Posterior cingulate gyrus (tissue), 11 donors: ENCODE measurements at regions not wholly inside any gene's neighbourhood (a gene's known extent, or its start where the extent isn't known, plus 50 kb on each side); places are given as distances from the start of the nearest gene placed in this dataset.
A peak's percentile ranks its signal among the peaks of the same experiment; 100 is the strongest.

Experiments
- DNase-seq, 10 donors: peaks; one replicate each; pipeline versions ENCODE4 v3.0.0 to v3.0.0-alpha.2; 2020 to 2021; ENCODE audit warnings: mixed read lengths in 3 of 10
- intact Hi-C: fragments of 100-400 bp; cut with DNase I; formaldehyde crosslinking; loops from one replicate; pipeline ENCODE4 v1.15.1; 2023

DNA sequence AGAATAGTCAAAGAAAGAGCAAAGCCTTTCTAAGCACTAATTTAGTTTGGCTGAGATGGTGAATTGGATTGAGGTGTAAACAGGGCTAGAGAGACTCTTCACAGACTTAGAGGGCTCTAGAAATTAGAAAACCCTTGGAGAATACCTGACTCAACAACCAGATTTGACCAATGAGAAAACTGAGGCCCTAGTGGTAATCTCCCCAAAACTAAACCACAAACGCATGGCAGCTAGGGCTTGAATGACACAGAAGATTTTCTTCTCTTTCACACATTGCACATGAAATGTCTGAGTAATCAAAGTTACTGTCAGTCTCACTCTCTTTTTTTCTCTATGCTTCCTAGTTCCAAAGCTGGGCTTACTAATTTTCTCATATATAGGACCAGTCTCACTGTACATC, 314.5 kb upstream of the KCNJ16 start:
- intact Hi-C loops: no loop called here
- DNase-seq: no peak

DNA sequence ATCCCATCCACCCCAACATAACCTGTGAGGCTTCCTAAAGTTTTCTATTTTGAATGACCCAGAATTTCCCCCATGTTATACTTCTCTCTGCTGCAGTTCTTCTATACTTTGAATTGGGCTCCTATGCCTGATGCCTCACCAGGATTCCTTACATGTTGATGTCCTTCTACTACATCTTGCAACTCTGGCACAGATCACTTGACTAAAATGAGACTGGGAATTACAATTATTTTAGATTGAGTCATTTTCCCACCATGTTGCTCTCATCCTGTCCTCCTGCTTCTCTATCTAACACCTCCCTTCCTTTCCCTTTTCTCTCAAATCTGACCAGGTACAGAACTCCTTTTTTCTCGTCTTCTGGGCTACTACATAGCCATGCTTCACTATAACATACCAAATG, 314.0 kb upstream of the KCNJ16 start:
- intact Hi-C loops: no loop called here

DNA sequence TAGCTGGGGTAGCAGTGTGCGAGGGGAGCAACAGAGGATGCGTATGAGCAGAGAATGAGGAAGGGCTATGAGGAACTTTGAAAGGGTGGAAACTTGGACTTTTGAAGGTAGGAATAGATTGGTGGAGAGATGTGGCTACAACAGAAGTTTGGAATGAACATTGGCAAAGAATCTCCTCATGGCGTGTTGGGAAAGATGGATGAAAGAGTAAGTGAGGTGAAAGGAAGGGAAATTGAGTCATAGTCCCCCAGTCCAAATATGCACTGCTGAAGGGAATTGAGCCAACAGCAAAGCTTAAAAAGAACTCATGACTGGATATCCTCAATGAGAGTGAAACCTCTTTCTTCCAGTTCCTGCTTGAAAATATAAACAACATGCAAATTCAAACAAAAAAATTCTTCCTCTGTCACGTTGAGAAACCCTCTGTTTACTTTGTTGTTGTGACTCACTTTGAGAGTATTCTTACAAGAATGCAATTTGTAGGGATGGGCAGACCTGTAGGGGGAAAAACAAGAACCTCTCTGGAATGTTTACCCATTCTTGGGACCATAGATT, 313.2 kb upstream of the KCNJ16 start:
- intact Hi-C loops: no loop called here
- no peak for DNase-seq

More for the DNA sequence above, 314.0 kb upstream of the KCNJ16 start:
- no peak for DNase-seq

DNA sequence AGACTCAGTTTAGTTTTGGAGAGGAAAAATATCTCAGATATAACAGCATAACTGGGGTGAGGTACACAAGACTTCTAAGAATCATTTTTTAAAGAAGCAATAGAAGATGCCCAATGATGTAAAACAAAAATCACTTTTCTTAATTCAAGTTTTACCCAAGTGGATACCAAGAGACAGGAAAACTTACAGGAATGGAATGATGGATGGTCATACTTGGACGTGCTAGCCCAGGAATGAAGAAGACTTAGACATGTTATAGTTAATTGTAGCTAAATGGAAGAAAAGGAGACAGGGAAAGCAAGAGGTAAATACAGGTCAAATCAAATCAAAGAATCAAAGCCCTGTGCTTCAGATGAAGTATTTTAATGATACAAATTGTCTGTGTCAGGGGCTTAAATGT, 312.7 kb upstream of the KCNJ16 start:
- DNase-seq: no peak
- intact Hi-C loops: no loop called here

DNA sequence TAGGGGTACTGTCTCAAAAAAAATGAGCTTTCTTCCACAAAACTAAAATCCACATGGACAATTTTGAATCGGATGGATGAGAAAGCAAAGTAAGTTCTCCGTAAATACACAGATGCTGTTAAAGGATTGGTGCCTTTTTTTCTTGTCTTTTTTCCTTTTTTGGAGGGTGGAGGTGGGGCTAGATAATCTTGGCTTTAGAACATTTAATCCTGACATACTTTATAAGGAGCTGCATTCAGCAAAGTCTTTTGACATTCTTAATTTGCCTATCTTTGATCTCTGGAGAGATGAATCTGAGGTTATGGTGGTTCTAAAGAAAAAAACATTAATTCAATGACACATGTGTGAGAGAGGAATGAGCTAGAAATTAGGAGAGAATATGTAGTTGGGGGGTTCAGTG, 312.3 kb upstream of the KCNJ16 start:
- intact Hi-C loops: no loop called here
- DNase-seq: no peak

DNA sequence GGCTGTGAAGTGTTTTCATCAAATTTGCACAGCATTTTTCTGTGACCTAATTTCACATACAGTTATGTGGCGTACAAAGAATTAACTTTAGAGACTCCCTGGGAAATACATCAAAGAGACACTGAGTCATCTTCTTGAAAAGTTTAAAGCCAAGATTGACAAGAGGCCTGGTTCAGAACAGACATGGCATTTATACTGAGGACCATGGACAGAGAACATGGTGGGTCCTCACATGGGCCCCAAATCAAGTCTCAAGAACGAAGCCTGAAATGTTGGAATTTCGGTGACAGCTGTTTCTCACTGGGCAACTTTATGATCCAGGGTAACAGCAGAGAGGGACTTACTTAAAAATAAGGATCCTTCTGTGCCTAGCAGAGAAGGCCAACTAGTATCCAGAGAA, 311.5 kb upstream of the KCNJ16 start:
- intact Hi-C loops: no loop called here
- DNase-seq: no peak

DNA sequence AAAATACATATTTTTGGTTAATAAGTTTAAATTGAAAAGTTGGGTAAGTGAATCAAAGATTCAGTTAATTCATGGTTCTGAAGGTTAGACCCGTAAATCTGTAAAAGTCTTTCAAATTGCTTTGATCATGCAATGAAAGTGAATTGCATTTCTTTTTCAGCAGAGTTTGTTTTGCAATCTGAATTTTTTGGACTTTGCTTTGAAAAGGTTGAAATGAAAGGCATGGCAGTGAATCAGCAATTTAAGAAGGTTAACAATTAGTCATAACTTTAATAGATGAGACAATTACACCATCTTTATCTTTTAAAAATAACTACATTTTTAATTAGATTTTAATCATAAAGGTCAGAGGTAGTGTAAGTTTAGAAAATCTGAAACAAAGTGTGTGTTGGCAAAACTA, 310.9 kb upstream of the KCNJ16 start:
- DNase-seq: no peak
- intact Hi-C loops: no loop called here

DNA sequence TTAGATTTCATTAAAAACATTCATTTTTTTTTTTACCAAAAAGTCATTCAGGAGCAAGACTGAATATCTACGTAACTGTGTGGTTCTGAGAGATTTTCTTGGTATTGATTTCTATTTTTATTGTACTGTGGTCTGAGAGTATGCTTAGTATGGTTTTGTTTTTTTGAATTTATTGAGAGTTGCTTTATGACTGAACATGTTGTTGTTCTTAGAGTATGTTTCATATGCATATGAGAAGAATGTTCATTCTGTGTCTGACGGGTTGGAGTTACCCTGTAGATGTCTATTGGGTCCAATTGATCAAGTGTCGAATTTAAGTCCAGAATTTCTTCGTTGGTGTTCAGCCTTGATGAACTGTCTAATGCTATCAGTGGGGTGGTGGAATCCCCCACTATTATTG, 306.0 kb upstream of the KCNJ16 start:
- intact Hi-C loops: no loop called here
- no peak for DNase-seq

DNA sequence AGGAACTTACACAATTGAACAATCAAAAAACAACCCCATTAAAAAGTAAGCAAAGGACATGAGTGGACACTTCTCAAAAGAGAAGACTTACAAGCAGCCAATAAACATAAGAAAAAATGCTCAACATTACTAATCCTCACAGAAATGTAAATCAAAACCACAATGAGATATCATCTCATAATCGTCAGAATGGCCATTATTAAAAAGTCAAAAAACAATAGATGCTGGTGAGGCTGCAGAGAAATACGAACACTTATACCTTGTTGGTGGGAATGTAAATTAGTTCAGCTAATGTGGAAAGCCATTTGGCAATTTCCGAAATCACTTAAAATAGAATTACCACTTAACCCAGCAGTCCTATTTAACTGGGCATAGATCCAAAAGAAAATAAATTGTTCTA, 301.9 kb upstream of the KCNJ16 start:
- DNase-seq: no peak
- intact Hi-C loops: no loop called here

DNA sequence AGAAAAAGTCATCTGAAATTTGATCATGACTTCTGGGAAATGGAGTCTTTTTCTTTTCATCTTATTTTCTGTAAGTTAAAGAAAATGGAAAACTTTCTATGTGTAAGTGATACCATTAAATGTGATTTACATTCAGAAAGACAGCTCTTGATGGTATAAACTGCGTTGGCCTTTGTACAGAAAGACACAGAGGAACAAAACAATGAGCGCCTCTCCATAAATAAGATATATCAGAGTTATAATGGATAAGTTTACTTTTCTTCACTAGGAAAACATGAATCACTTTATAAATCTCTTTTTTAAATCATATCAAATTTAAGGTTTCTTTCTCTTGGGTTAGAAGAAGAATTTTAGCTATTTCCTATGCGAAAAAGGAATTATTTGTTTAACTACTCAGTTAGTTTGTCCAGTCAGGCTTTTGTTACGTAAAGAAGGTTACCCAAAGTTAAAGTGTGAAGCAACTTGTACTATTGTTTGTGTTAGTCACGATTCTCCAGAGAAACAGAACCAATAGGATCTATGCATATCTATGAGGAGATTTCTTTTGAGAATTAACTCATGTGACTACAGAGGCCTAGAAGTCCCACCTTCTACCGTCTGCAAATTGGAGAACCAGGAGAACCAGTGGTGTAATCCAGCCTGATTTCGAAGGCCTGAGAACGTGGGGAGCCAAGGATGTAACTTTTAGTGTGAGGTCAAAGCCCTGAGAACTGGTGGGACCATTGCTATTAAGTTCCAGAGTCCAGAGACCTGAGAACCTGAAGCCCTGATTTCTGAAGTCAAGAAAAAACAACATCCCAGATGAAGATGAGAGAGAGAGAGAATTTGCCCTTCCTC, 295.4 kb upstream of the KCNJ16 start:
- DNase-seq: no peak
- intact Hi-C loops: no loop called here

DNA sequence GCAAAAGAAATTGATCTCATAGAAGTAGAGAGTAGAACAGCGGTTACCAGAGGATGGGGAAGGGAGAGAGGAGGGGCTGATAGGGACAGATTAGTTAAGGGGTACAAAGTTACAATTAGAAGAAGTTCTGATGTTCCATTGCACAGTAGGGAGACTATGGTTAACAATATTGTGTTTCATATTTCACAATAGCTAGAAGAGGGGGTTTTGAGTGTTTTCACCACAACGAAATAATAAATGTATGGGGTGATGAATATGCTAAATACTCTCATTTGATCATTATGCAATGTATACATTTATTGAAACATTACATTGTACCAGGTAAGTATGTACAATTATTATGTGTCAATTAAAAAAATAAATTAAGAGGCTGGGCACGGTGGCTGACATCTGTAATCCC, 291.2 kb upstream of the KCNJ16 start:
- intact Hi-C loops: no loop called here
- DNase-seq: no peak

DNA sequence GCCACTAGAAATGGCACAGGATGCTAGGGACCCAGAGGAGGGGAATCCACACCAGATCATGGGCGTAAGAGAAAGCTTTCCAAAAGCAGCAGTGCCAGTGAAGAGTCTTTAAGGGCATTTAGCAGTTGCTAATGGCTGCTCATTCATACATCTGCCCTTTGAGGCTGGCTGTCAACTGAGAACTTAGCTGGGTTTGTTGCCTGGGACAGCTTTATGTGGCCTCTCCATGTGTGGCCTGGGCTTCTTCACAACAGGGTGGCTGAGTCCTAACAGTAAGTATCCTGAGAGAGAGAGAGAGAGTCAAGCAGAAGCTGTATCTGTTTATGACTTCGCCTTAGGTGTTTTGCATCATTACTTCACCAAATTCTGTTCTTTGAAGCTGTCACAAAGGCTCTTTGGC, 286.1 kb upstream of the KCNJ16 start:
- intact Hi-C loops: no loop called here
- no peak for DNase-seq

DNA sequence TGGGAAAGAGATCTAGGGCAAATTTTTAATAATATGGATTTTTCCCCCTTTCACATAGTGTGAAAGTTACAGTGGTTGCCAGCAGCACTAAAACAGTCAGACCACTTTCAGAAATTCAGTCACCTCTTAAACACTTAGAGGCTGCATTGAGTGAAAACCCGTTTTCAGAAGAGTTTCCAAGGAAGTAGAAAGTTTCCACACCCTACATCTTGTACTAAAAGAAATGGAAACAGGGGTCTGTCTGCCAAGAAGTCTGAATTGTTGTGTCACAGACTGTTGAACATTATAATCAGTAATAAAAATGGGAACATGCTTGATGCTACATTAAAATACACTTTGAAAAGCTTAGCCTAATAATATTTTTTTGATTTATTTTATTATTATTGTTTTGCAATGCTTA, 278.9 kb upstream of the KCNJ16 start:
- intact Hi-C loops: no loop called here
- no peak for DNase-seq

DNA sequence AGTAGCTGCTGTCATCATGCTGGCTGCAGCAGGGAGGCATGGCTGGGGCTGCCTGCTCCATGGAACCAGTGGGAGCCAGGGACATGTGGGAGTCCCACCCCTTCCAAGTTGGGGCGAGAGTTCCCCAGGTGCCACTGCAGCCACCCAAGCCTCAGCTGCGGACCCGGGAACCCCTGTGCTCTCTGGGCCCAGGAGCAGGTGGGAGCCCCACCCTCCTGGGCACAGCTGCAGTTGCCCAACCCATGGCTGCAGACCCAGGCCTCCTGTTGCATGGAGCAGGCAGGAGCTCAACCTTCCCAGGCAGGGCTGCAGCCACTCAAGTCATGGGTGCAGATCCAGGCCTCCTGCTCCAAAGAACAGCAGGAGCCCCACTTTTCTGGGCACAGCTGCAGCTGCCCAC, 274.2 kb upstream of the KCNJ16 start:
- peak in 2 of 10 donors; percentile 51 to 69 for DNase-seq
- intact Hi-C loops: no loop called here

DNA sequence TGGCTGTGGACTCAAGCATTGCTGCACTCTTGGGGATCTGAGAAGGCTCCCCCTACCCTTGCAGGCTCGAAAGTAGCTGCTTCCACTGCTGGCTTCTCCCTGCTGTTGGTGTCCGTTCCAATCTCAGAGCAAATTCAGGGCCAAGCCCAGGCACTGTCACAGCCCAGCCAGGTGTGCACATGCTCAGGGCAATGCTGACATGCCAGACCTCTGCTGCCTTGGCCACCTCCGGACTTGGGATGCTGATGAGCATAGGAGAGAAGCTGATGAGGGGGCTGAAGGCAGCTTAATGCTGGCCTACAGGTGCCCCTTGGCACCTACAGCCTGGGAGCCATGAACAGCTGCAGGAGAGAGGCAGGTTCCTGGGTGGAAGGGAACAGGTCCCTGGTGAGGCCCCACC, 273.7 kb upstream of the KCNJ16 start:
- DNase-seq: peak in 1 of 10 donors; percentile 60
- intact Hi-C loops: no loop called here

DNA sequence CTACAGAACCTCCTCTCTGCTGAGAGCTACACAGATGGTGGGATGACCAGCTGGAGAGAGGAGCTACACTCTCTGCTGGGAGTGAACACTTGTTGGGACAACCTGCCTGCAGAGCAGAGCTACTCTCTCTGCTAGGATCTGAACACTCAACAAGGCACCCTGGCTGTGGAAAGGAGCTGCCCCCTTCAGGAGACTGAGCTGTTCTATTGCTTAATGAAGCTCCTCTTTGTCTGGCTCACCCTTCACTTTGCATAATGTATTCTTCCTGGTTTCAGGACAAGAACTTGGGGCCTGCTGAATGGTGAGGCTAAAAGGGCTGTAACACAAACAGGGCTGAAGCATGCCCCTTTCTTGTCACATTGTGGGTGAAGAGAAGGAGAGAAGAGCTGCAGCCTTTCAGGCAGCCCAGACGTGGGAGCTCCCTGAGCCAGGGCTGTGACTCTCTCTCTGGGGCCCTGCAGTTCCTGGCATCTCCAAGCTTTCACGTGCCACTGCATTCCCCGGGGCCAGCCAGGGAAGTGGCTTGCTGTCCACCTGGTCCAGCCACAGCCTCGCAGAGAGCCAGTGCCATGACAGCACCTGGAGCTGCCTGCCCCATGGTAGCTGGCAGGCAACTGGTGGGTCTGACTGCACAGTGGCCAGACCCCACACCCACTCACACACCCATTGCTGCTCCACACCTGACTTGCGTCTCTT, 272.8 kb upstream of the KCNJ16 start:
- peak in 3 of 10 donors; percentile 59 to 84 (median 62) for DNase-seq

DNA sequence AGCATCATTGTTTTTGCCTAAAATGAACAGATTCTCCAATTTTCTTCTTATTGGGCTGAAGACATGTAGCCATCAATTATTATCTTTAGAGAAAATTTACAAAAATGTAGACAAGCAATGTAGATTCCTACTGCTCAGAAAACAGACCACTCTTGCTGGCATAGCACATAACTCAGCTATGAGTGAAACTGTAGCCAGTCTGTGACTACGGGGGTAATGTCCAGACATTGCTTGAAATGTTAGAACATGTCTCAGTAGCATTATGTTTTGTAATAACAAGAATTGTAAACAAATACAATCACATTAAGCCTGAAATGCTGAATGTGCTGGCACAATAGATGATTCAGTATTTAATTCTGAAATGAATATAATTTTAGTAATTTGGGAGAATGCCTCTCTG, 265.7 kb upstream of the KCNJ16 start:
- intact Hi-C loops: no loop called here

More for the DNA sequence above, 272.8 kb upstream of the KCNJ16 start:
- intact Hi-C loops: no loop called here

DNA sequence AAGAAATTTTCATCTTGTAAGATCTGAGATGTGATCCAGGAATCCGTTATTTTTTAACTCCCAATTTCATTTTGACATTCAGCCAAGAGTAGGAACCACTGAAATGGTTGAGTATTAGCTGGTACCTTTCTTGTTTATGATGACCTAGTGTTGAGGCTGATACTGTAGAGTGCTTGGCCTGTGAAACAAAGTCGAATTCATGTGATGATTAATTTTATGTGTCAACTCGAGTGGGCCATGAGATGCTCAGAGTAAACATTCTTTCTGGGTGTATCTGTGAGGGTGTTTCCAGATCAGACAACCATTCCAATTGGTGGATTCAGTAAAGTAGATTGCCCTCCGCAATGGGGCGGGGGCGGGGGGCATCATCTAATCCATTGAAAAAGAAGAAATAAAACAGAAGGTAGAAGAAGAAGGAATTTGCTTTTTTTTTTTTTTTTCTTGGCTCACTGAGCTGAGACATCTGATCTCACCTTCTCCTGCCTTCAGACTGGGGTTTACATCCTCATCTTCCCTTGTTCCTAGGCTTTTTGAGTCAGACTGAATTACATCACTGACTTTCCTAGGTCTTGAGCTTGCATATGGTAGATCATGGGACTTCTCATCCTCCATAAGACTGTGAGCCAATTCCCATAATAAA, 264.6 kb upstream of the KCNJ16 start:
- intact Hi-C loops: no loop called here
- DNase-seq: no peak

More for the DNA sequence above, 265.7 kb upstream of the KCNJ16 start:
- DNase-seq: no peak

DNA sequence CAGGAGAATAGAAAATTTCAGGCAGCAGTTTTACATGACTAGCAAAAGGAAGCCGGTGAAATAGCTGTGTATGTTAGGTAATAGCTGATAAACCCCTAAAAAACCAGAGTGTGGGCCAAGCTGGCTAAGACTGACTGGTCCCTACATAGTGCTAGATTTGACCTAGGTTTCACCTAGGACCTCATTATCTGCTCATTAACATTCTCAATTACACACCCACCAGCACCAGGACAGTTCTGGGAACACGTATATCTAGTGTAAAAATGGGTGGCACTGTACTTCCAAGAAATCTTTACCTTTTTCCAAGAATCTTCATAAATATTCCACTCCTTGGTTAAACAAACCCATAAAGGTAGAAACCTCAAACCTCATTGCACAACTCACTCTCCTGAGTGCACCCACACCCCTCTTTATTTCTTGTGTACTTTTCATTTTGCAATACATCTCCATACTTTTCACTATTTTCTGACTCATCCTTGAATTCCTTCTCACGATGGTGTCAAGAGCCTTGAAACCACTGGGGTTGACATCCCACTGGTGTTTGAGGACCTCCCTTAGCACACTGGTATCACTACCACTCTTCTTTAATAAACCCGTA, 262.7 kb upstream of the KCNJ16 start:
- DNase-seq: no peak
- intact Hi-C loops: no loop called here

DNA sequence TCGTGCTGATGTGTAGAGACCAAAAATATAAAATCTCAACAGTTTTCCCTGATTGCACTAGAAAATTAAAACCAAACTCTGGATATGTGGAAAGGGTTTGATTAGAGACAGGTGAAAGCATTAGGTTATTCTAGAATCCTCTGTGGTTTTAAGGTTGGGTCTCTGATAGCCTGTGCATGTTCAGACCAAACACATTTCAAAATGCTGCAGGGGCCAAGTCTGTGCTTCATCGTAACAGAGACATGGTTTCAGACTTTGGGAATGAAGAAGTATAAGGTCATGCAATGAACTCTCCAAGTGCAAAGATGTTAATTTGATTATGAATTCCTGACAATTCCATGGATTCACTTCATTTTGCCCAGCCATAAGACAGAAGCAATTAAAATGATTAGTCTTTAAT, 261.0 kb upstream of the KCNJ16 start:
- intact Hi-C loops: no loop called here
- DNase-seq: no peak

DNA sequence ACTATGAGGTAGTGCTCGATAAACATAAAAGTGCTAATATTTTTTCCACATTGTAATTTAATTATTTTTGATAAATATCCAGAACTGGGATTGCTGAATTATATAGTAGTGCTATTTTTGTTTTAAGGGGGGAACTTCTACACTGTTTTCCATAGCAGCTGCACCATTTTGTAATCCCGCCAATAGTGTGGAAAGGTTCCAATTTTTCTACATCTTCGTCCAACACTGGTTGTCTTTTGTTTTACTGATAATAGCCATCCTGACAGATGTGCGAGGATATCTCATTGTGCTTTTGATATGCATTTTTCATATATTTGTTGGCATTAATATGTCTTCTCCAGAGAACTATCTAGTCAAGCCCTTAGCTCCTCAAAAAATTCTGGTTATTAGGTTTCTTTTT, 259.6 kb upstream of the KCNJ16 start:
- intact Hi-C loops: no loop called here
- no peak for DNase-seq
